Erythroblast (primary cell): ENCODE measurements at regions not wholly inside any gene's neighbourhood (a gene's known extent, or its start where the extent isn't known, plus 50 kb on each side); places are given as distances from the start of the nearest gene placed in this dataset.

Experiments
- GATA1 ChIP-seq: IDR thresholded peaks from 2 replicates; pipeline ENCODE4 v1.6.1; 2011; ENCODE audit warnings: low read depth, mild to moderate bottlenecking, control low read depth, low read length, moderate library complexity
- POLR2A ChIP-seq: IDR thresholded peaks from 2 replicates; pipeline ENCODE4 v1.6.1; 2011; ENCODE audit warnings: mild to moderate bottlenecking, low read length

DNA sequence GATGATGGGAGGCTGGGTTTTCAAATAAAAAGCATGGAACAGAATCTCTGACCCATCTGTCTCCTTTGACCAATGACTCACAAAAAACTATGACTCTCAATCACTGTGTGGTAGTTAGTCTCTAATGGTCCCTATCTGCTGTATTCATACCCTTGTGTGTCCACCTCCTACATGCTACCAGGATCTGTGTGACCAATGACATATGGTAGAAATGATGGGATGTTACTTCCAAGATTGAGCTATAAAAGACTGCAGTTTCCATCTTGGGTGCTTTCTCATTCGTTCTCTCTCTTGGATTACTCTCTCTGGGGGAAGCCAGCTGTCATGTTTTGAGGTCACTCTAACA lies 144.7 kb upstream of the BTG1 start:
- TF ChIP-seq POLR2A = no peak
- no peak for TF ChIP-seq GATA1
